Hindlimb muscle (tissue), 1 donor: ENCODE measurements at regions not wholly inside any gene's neighbourhood (a gene's known extent, or its start where the extent isn't known, plus 50 kb on each side); places are given as distances from the start of the nearest gene placed in this dataset.
"Not testable (repeated sequence)": the region's sequence is repeated elsewhere in the genome, so short reads cannot be mapped to it uniquely, and the experiment has no call there.

ENCODE experiments used
- DNase-seq: peaks from one replicate; pipeline ENCODE4 v3.0.0-alpha.2; 2013

- DNase-seq: no peak
These were observed 936.6 kb upstream of the PTPRD start for GRCh38 chr9:11549311-11549794.

GRCh38 chr9:11551106-11551505, 938.3 kb upstream of the PTPRD start:
- no peak for DNase-seq

- DNase-seq: no peak
These were observed 945.2 kb upstream of the PTPRD start for GRCh38 chr9:11558043-11558442.

- no peak for DNase-seq
These were observed 946.4 kb upstream of the PTPRD start for GRCh38 chr9:11559001-11559776.

GRCh38 chr9:11577522-11577921, 964.7 kb upstream of the PTPRD start:
- no peak for DNase-seq

GRCh38 chr9:11595756-11596155, 983.0 kb upstream of the PTPRD start:
- no peak for DNase-seq

GRCh38 chr9:11618241-11618805, 1005.5 kb upstream of the PTPRD start:
- no peak for DNase-seq

GRCh38 chr9:11632691-11633090, 1019.9 kb upstream of the PTPRD start:
- DNase-seq: no peak

- no peak for DNase-seq
These were observed 1034.0 kb upstream of the PTPRD start for GRCh38 chr9:11646831-11647230.

- DNase-seq: no peak
These were observed 1039.3 kb upstream of the TYRP1 start for GRCh38 chr9:11653867-11654266.

GRCh38 chr9:11663913-11664312, 1029.3 kb upstream of the TYRP1 start:
- no peak for DNase-seq

GRCh38 chr9:11676821-11677220, 1016.4 kb upstream of the TYRP1 start:
- no peak for DNase-seq

- DNase-seq: no peak
These were observed 1006.5 kb upstream of the TYRP1 start for GRCh38 chr9:11686733-11687132.

GRCh38 chr9:11697126-11697525, 996.1 kb upstream of the TYRP1 start:
- DNase-seq: no peak

- DNase-seq: no peak
These were observed 991.5 kb upstream of the TYRP1 start for GRCh38 chr9:11701706-11702105.

GRCh38 chr9:11702548-11702947, 990.6 kb upstream of the TYRP1 start:
- DNase-seq: no peak

- not testable (repeated sequence) for DNase-seq
These were observed 989.0 kb upstream of the TYRP1 start for GRCh38 chr9:11704198-11704597.

GRCh38 chr9:11708899-11709298, 984.3 kb upstream of the TYRP1 start:
- DNase-seq: no peak

- no peak for DNase-seq
These were observed 983.6 kb upstream of the TYRP1 start for GRCh38 chr9:11709567-11709966.

GRCh38 chr9:11713077-11713476, 980.1 kb upstream of the TYRP1 start:
- no peak for DNase-seq

- no peak for DNase-seq
These were observed 970.2 kb upstream of the TYRP1 start for GRCh38 chr9:11722957-11723356.

- DNase-seq: no peak
These were observed 966.5 kb upstream of the TYRP1 start for GRCh38 chr9:11726659-11727058.

GRCh38 chr9:11735391-11735790, 957.8 kb upstream of the TYRP1 start:
- no peak for DNase-seq

GRCh38 chr9:11742471-11742870, 950.7 kb upstream of the TYRP1 start:
- DNase-seq: no peak
